NCI-H1930 (cell line): ENCODE measurements at regions not wholly inside any gene's neighbourhood (a gene's known extent, or its start where the extent isn't known, plus 50 kb on each side); places are given as distances from the start of the nearest gene placed in this dataset.
"Not testable (repeated sequence)": the region's sequence is repeated elsewhere in the genome, so short reads cannot be mapped to it uniquely, and the experiment has no call there.

ENCODE experiments used
- DNase-seq, 2 experiments: peaks; one replicate each; lab custom pipeline; 2025; lab: John Stamatoyannopoulos, UW

DNA sequence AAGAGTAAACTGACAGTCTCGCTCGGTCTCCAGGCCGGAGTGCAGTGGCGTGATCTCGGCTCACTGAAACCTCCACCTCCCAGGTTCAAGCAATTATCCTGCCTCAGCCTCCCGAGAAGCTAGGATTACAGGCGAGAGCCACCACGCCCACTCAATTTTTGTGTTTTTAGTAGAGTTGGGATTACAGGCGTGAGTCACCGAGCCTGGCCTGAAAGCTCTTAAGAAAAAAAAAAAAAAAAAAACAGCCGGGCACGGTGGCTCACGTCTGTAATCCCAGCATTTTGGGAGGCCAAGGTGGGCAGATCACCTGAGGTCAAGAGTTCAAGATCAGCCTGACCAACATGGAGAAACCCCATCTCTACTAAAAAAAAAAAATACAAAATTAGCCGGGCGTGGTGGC, 55.3 kb upstream of the THOC2 start:
- DNase-seq: not testable (repeated sequence)

DNA sequence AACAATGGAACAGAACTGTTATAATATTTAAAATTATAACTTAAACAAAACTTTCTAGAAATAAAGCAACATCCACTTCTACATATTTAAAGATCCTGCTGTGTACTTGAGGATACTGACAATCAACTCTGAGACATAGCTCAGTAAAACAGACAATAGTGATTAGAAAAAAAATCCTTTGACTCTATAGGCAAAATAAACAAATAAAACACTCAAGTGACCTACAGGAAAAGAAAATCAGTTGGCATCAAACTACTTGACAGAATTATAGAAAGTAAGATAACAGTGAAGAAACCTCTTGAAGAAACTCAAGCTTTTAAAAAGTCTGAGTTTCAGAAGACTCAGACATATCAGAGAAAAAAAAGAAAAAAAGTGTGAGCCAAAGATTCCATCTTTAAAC, 55.9 kb upstream of the THOC2 start:
- no peak for DNase-seq

DNA sequence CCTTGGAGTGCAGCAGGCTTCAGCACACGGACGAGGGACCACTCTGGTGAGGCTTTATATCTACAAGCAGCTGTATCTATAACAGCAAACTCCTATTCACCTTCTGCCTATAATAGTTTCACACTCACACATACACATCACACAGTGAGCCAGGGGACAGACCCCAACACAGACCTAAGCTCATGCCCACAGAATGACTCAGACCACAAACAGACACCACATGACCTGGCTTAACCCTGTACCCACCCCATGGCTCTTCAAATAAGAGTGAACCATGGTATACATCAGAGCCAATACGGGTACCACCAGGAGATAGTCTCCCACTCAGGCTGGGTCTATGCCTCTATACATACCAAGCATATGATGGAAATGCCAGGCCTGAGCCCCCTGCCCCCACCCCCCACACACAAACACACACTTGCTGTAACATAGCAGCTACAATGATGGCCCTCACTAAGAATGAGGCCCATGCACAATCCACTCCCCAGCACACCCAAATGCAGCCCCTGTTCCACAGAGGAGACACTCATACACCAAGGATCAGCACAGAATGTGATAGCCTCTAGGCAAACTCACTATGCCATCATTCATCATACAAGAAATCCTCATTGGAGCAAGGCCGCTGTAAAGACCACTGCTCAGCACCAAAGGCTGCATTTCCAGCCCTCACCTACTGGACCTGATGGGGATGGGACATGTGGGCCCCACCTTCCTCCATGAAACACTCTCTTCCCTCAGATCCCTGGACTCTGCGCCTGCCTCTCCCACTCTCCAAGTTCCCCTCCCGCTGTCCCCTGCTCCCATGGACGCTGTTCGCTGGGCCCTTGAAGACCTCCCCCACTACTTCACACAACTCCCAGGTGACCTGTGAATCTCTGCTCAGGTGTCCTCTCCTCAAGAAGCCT, 62.1 kb upstream of the XIAP start:
- DNase-seq: no peak

DNA sequence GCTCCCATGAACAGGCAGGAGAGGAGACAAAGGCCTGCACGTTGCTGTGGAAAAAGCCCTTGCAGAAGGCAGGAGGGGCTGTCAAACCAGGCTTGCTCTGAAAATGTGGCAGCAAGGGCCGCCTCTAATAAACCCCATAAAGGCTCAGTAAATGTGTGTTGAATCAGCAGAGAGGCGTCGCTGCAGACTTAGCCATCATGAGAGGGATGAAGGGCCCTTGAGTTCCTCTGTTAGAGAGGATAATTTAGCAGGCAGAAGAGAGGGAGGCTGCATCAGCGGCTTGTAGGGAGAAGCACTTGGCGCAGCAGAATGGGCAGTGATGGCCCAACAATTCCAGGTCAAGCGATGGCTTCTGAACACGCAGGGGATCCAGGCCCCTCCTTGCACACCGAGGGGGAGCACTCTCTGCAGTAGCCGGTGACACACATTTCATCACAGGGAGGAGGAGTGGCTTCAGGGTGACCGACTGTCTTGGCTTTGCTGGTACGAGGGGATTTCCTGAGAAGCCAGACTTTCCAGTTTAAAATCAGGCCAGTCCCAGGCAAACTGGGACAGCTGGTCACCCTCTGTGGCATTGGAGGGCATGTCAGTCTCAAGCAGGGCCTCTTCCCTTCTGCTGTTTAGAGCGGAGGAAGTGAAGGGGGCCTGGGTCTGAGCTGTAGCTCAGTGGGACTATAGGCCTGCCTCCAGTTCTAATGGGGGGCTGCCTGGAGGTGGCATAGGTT, 61.0 kb upstream of the XIAP start:
- not testable (repeated sequence) for DNase-seq

DNA sequence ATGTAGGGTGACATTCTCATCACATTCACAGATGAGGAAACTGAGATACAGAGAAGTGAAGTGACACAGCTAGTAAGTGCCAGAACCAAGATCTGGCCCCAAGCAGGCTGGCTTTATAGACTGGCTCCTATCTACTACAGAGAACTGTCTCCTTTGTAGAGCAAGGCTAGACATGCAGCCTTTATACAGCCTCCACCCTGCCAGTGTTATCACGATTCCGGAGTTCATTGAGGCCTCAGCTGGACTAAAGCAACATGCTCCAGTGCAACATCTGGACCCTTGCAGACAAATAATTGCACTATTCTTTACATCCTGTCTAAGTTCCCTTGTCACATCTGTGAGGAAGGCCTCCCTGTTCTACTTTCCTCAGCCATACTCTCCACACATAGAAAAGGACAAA, 58.0 kb upstream of the XIAP start:
- DNase-seq: no peak

DNA sequence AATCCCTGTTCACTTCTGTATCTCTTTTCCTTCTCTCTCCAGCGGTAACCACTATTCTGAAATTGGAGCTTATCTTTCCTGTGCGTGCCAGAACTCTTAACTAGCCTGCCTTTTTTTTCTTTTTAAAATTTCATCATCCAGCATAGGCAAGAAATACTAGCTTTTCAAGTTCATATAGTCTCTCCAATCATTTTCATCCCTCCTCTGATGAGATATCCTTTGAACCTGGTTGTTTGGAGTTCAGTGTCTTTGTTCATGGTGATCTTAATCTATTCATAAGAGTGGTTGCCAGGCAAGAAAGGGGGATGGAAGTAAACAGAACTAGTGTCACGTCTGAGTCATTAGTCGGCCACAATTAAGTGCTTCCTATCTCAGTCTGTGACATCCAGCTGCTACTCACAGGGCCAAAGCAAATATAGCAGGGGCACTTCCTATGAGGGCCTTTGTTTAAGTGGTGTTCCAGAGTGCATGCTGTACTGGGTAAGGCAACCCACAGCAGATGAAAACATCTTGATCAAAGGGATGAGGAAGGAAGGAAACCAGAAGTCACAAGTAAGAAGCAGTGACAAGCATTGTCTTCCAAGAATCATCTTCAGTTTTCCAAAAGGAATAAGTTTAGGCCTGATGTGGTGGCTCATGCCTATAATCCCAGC, 56.4 kb upstream of the XIAP start:
- DNase-seq: peak; percentile 37 to 50

DNA sequence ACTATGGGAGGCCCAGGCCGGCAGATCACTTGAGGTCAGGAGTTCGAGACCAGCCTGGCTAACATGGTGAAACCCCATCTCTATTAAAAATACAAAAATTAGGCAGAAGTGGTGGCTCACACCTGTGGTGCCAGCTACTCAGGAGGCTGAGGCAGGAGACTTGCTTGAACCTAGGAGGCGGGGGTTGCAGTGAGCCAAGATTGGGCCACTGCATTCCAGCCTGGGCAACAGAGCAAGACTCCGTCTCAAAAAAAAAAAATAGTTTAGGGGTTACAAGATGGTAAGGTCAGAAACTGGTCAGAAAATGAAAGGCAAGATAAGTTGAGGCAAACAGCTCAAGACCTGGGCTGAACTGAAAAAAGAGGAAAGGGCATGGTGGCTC, 55.9 kb upstream of the XIAP start:
- DNase-seq: not testable (repeated sequence)

DNA sequence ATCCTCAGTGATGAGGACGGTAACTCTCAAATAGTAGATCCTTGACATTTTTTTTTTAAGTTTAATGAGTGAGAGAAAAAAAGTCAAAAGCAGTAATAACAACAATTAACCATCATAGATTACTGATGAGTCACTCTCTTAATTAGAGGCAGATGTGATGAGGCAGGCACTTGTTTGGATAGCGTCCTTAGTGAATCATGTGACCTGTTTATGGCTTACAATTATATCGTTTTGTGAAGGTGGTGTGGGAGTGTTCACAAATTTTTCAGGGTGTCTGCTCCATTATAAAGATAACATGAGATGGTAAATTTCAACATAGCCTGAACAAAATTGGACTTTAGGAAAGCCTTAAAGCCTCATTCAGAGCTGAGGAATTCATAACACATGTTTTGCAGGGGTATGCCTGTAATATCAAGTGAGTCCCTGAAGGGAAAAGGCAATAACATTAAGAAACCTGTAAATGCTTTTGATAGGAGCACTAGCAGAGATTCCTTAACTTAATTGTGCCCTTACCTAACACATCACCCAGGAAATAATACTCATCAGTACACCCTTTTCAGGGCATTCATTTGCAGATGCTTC, 51.9 kb upstream of the XIAP start:
- DNase-seq: peak in 1 of 2 experiments; percentile 4

DNA sequence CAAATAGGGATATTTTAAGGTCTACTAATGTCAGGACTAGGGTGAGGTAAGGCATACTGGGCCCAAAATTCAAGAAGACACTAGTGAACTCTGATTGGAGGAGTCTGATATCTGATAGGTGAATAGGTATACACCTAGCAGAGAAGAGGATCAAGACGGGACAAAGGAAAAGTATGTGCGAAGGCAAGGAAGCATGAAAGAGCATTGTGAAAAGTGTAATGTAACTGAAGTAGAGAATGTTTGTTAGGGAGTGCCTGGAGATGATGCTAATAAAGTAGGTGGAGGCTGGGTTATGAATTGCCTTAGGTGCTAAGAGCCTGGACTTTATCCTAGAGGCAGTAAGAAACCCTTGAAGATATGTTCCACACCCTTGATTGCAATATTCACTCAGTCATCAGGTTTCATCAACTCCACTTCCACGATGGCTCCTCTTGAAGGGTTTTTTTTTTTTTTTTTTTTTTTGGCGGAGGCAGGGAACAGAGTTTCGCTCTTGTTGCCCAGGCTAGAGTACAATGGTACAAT, 49.9 kb upstream of the XIAP start:
- DNase-seq: no peak
